Anterior cingulate cortex (tissue), 58 donors: ENCODE measurements at regions not wholly inside any gene's neighbourhood (a gene's known extent, or its start where the extent isn't known, plus 50 kb on each side); places are given as distances from the start of the nearest gene placed in this dataset.

Experiments
- DNase-seq, 58 donors: peaks; one replicate each; lab custom pipeline; 2025; lab: John Stamatoyannopoulos, UW

GRCh38 chr3:117719316-117719926 lies 1009.8 kb downstream of the TUSC7 start:
- peak in 1 of 58 donors; percentile 6 for DNase-seq

GRCh38 chr3:117721866-117722265 lies 1012.3 kb downstream of the TUSC7 start:
- no peak for DNase-seq

GRCh38 chr3:117722856-117723255 lies 1013.3 kb downstream of the TUSC7 start:
- DNase-seq, result no peak

GRCh38 chr3:117723825-117724224 lies 1014.2 kb downstream of the TUSC7 start:
- DNase-seq, result no peak

GRCh38 chr3:117725314-117725713 lies 1015.7 kb downstream of the TUSC7 start:
- DNase-seq, result no peak

DNA sequence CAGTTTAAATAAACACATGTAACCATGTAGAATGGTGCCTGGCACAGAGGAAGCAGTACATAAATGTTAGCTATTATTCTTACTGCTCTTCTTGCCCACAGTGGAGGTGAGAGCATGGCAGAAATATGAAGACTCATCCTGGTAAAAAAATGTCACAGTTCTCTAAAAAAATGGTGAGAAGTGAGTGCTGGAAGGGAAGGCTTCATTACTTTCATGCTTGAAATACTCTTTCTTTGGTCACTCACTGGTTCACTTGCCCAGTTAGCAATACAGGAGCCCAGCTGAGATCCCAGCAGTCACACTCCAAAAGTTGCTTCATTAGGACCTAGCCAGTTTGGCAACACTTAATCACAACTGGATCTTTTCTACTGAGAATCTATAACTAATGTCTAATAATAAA lies 1017.2 kb downstream of the TUSC7 start:
- peak in 2 of 58 donors; percentile 17 for DNase-seq

DNA sequence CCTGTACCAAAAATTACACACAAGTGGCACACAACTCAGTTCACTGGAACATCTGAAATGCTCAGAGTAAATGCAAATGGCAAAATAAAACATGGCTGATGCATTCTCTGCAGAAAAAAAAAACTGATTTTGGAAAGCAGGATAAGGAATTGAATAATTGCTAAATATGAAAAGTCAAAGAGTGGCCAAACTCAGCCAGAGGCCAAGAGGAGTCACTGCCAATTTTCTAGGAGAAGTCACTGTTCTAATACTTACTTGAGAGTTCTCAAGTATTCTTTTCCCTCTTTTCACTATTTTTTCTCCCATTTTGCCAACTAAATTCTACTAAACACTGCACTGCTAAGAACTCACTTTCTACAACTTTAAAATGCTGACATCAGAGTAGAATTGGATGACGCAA lies 1018.6 kb downstream of the TUSC7 start:
- no peak for DNase-seq

- no peak for DNase-seq
Measured at GRCh38 chr3:117734496-117734895, 1024.9 kb downstream of the TUSC7 start.

DNA sequence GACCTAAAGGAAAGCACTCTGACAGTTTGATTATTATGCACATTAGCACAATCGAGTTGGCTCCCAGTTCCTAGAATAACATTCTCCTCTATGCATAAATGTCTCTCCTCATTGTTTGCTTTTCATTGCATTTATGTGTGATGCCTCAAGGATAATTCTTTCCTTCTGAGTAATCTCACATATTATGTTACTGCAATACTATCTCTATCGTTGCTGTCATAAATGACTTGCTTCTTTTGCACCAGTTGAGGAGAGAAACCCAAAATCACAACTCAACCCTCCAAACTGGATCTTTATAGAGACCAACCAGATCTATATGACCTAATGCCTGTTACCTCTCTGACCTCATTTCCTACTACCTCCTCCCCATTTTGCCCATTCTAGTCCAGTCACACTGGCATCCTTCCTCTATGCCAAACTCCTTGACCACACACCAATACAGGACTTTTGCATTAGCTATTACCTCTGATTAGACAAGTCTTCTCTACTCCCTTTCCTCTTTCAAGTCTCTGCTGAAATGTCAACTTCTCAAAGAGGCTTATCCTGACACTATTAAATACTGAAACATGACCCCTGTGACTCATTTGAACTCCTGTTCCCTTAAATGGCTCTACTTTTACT lies 1026.0 kb downstream of the TUSC7 start:
- no peak for DNase-seq

DNA sequence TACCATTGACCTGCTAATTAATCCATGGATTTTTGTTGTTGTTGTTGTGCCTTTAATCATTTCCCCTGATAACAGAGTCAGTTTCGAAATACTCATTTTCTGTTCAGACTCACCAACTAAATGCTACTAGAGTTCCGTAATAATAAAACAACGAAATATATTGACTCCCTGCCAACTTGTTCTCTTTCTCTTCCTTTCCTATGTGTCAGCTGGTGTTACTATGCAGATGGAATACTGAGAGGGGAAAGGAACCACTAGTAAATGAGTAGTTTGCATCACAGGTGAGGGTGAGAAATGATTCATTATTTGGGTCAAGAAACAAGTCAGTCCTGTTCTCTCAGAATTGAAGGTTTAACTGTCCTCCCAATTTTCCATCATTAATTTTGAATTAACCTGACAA lies 1027.3 kb downstream of the TUSC7 start:
- no peak for DNase-seq

DNA sequence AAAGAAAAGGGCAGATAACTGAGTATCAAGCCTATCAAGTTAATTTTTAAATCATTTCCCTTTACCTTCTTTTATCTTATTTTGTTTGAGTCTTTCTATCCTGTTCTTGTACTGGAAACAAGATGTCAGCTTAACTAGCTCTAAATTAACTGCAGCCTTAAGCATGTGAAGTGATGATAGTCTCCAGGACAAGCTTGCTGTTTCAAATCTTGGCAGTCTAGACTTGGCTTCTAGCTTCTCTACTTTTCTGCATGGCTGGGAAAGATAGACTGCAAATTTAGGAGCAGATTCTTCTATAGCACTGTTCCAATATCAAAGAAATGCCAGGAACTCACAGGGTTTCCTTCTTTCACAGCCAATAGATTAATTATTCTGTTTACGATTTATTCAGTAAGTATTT lies 1034.4 kb downstream of the TUSC7 start:
- DNase-seq, result no peak

DNA sequence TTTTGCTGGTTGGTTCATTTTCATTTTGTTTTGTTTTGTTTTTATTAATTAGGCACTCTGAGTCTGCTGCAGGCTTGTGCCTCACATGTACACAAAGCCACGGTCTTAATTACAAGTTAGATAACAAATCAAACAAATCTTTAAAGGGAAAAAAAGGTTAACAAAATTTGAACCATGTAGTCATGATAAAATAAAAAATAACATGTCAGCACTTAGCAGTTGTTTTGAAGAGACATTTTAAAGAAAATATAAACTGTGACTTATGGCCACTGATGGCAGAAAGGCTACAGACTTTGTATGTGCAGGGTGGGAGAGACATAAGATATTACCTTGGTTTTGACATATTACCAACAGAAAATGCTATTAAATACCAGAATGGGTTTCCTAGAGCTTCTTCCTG lies 1035.4 kb downstream of the TUSC7 start:
- no peak for DNase-seq

- no peak for DNase-seq
Measured at GRCh38 chr3:117745516-117745915, 1035.9 kb downstream of the TUSC7 start.

GRCh38 chr3:117746066-117746465 lies 1036.5 kb downstream of the TUSC7 start:
- peak in 7 of 58 donors; percentile 8 to 42 (median 20) for DNase-seq

DNA sequence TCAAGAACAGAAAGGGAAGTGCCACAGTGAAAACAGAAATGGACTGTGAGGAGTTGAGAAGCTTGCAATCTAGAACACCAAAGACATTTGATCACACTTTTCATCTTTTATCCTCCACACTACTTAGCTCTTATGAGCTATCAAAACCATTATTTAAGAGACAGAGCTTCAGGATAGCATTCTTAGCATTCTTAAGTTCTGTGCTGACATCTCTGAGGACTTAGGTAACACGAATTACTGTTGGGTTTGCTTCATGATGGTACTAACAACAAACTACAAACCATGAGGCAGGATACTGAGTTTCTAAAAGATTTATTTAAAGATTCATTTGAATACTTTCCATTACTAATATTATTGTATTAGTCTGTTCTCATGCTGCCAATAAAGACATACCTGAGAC lies 1038.6 kb downstream of the TUSC7 start:
- no peak for DNase-seq

- DNase-seq, result no peak
Measured at GRCh38 chr3:117750674-117751269, 1041.2 kb downstream of the TUSC7 start.

DNA sequence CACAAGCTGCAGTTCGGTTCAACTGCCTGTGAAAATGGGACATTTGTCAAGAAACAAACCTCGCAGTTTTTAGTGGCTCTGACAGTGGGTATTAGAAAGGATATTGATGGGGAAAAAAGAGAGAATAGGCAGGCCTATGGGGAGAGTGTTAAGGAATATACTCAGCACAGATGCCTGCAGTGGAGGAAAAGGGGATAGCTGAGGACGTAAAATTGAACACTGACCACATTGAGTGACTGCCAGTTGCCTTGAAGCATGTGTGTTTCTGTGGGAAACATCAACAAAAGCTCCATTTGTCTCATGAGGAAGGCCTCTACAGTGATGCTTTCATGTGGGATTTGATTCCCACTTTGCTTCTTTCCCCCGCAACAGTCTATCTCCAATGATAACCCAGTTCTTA lies 1042.1 kb downstream of the TUSC7 start:
- DNase-seq, result peak in 24 of 58 donors; percentile 7 to 85 (median 33)

DNA sequence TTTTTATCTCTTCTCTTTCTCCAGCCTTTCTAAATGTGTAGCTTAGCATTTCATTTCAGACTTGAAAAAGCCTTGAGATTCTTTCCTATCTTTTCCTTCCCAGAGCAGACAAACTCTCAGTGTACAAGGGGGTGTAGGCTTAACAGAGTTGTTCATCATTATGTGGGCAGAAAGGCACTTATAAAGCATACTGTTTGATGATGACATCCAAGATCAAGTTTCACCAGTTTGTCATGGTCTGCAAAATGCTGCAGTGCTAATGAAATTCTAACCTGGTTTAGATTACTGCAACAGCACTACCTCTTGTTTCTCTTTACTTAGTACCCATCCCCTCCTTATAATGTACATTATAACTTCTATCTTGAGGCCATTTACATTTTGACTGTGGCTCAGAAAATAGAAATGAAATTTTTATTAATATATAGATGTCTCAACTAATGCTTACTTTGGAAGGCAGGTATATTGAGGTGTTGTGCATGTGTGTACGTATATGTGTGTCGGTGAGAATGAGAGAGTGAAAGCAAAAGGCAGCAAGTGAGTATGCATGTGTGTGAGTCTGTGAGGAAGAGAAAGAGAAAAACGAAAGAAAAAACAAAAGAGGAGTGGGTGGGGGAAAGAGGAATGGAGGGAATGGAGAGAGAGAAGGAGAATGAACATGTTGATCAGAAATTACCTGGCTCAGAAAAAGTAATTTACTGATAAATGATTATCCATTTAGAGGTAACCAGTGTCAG lies 1043.6 kb downstream of the TUSC7 start:
- DNase-seq, result no peak

GRCh38 chr3:117754058-117754457 lies 1044.5 kb downstream of the TUSC7 start:
- no peak for DNase-seq

GRCh38 chr3:117754841-117755240 lies 1045.3 kb downstream of the TUSC7 start:
- DNase-seq, result no peak

DNA sequence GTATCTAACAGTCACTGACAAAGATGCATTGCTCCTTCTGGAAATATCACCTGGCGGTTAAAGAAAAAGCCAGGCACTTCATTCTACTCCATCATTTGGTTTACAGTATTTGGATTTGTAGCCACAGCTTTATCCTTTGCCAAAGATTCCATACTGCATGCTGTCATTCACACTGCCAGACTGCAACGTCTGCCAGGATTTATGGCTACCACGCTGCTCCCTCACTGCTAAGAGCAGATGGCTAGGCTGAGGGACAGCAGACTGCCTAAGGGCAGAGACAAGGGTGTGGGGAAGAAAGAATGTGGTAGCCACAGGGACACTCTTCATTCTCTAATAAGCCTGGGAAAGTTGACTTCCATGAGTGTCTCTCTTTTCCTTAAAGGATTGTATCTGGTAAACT lies 1047.0 kb downstream of the TUSC7 start:
- peak in 5 of 58 donors; percentile 9 to 41 (median 17) for DNase-seq
